Endothelial cell of umbilical vein (primary cell): ENCODE measurements at regions not wholly inside any gene's neighbourhood (a gene's known extent, or its start where the extent isn't known, plus 50 kb on each side); places are given as distances from the start of the nearest gene placed in this dataset.

ENCODE experiments used
- BruUV-seq: library from RNA; stranded (reverse); fragments of 400-500 nt; replicated peaks from 2 replicates; lab custom pipeline; 2021; lab: Mats Ljungman, UMichigan
- CTCF ChIA-PET: fragments of 300-600, 350-600 bp; sonication (Branson Sonifier 250); formaldehyde crosslinking; loops from one replicate; lab custom pipeline; 2021; ENCODE audit warnings: antibody characterized with exemption, inconsistent platforms; lab: Charles Lee
- POLR2A ChIA-PET: fragments of 300-600, 350-600 bp; sonication (Branson Sonifier 250); formaldehyde crosslinking; loops from one replicate; lab custom pipeline; 2021; ENCODE audit warnings: antibody characterized with exemption, inconsistent platforms; lab: Charles Lee
- DNase-seq: peaks from one replicate; pipeline ENCODE4 v3.0.0-alpha.2; 2011; ENCODE audit warnings: low read depth, low spot score
- FAIRE-seq: peaks from 2 replicates; lab custom pipeline; 2011; peaks lifted over from hg19 to GRCh38; lab: Jason Lieb, UNC
- H2AFZ ChIP-seq: 2 replicates; pipeline ENCODE4 v1.6.0; 2012; ENCODE audit warnings: low read depth, low read length, control low read depth, inconsistent platforms
- H3K27ac ChIP-seq: 2 replicates; pipeline ENCODE4 v1.5.1; 2011; ENCODE audit warnings: low read depth, mild to moderate bottlenecking, control low read depth, low read length, moderate library complexity; ENCODE audit not compliant: insufficient read depth
- H3K27me3 ChIP-seq, 2 experiments: 2 replicates each; pipeline versions ENCODE4 v1.6.0 to v1.6.1; 2011; ENCODE audit warnings: low read length in 2 of 2, mixed read lengths in 1 of 2; ENCODE audit not compliant: control insufficient read depth in 2 of 2, insufficient read depth in 2 of 2
- H3K36me3 ChIP-seq, 2 experiments: 2 replicates in 1 of 2; 3 replicates in 1 of 2; pipeline ENCODE4 v1.5.1; 2011; ENCODE audit warnings: low read length in 2 of 2, mild to moderate bottlenecking in 1 of 2, moderate library complexity in 1 of 2; ENCODE audit not compliant: control insufficient read depth in 2 of 2, insufficient read depth in 2 of 2; ENCODE audit errors: extremely low read depth in 1 of 2
- H3K4me1 ChIP-seq: 3 replicates; pipeline ENCODE4 v1.5.1; 2011; ENCODE audit warnings: mild to moderate bottlenecking, low read length; ENCODE audit not compliant: control insufficient read depth, insufficient read depth; ENCODE audit errors: extremely low read depth
- H3K4me2 ChIP-seq: 2 replicates; pipeline ENCODE4 v1.6.1; 2011; ENCODE audit warnings: low read length, control low read depth, mixed read lengths; ENCODE audit not compliant: insufficient read depth
- H3K4me3 ChIP-seq, 3 experiments: fragments of 200-600 bp in 1 of 3; sonication (generic), shearing (Covaris generic) in 1 of 3; replicated peaks in 1 of 3; 2 replicates each; pipeline ENCODE4 v1.5.1; 2011 to 2016; ENCODE audit warnings: control low read depth in 3 of 3, low read length in 3 of 3, mild to moderate bottlenecking in 2 of 3, inconsistent platforms in 1 of 3, low read depth in 1 of 3, moderate library complexity in 1 of 3; ENCODE audit not compliant: insufficient read depth in 1 of 3
- H3K79me2 ChIP-seq: 2 replicates; pipeline ENCODE4 v1.6.0; 2012; ENCODE audit warnings: low read length, inconsistent platforms; ENCODE audit not compliant: control insufficient read depth, insufficient read depth
- H3K9ac ChIP-seq: replicated peaks from 2 replicates; pipeline ENCODE3; 2011; ENCODE audit warnings: low read length, control low read depth; ENCODE audit not compliant: insufficient read depth; ENCODE audit errors: extremely low read depth
- H3K9me1 ChIP-seq: replicated peaks from 3 replicates; pipeline ENCODE4 v1.6.0; 2011; ENCODE audit warnings: mild to moderate bottlenecking, low read length; ENCODE audit not compliant: control insufficient read depth, insufficient read depth; ENCODE audit errors: extremely low read depth
- H3K9me3 ChIP-seq: replicated peaks from 2 replicates; pipeline ENCODE4 v1.5.1; 2012; ENCODE audit warnings: low read length, inconsistent platforms; ENCODE audit not compliant: control insufficient read depth, insufficient read depth
- H4K20me1 ChIP-seq: replicated peaks from 2 replicates; pipeline ENCODE3; 2011; ENCODE audit warnings: mild to moderate bottlenecking, low read length; ENCODE audit not compliant: control insufficient read depth, insufficient read depth; ENCODE audit errors: extremely low read depth
- EZH2 ChIP-seq: IDR thresholded peaks from 2 replicates; pipeline ENCODE4 v1.6.1; 2012; ENCODE audit warnings: borderline replicate concordance, low read depth, mild to moderate bottlenecking, moderate library complexity, low read length, inconsistent platforms; ENCODE audit not compliant: severe bottlenecking
- FOS ChIP-seq: IDR thresholded peaks from 2 replicates; pipeline ENCODE4 v1.6.1; 2011; ENCODE audit warnings: mild to moderate bottlenecking, low read length, moderate library complexity, borderline replicate concordance; ENCODE audit not compliant: insufficient read depth
- GATA2 ChIP-seq: IDR thresholded peaks from 2 replicates; pipeline ENCODE4 v1.7.0; 2011; ENCODE audit warnings: low read depth, mild to moderate bottlenecking, moderate library complexity, mixed read lengths, low read length; ENCODE audit not compliant: insufficient read length, insufficient read depth
- JUN ChIP-seq: IDR thresholded peaks from 2 replicates; pipeline ENCODE4 v1.6.1; 2011; ENCODE audit warnings: borderline replicate concordance, low read depth; ENCODE audit not compliant: insufficient read length, insufficient read depth
- MAX ChIP-seq: IDR thresholded peaks from 2 replicates; pipeline ENCODE4 v1.6.1; 2011; ENCODE audit not compliant: insufficient read depth, insufficient read length
- MYC ChIP-seq: IDR thresholded peaks from one replicate; pipeline ENCODE4 v1.6.1; 2011; ENCODE audit warnings: mild to moderate bottlenecking, low read depth, low read length
- POLR2A ChIP-seq: IDR thresholded peaks from 2 replicates; pipeline ENCODE4 v1.6.1; 2012; ENCODE audit warnings: low read depth, mild to moderate bottlenecking, control low read depth, low read length
- POLR2AphosphoS5 ChIP-seq: IDR thresholded peaks from 2 replicates; pipeline ENCODE4 v1.6.1; 2012; ENCODE audit warnings: low read depth, mild to moderate bottlenecking, control low read depth, low read length, moderate library complexity; ENCODE audit not compliant: insufficient read depth
- dilution Hi-C: fragments of 300-500 bp; cut with MboI; formaldehyde crosslinking; loops from one replicate; pipeline ENCODE4 v1.15.0; 2019; ENCODE audit warnings: low sequenced_read_pairs; ENCODE audit not compliant: extremely low pct_ligation_motif_present
- intact Hi-C: fragments of 100-400 bp; cut with micrococcal nuclease; formaldehyde crosslinking; loops from one replicate; pipeline ENCODE4 v1.10.0; 2022
- TF ChIP-seq, protein P1 (sequence below), 2 donors: IDR thresholded peaks; 1 replicate in 1 of 2; 2 replicates in 1 of 2; pipeline ENCODE4 v1.5.1; 2011; ENCODE audit warnings: low read length in 2 of 2, mild to moderate bottlenecking in 2 of 2, moderate library complexity in 2 of 2, control low read depth in 1 of 2, inconsistent platforms in 1 of 2, low read depth in 1 of 2; ENCODE audit not compliant: insufficient read depth in 1 of 2; ENCODE audit errors: extremely low read depth in 1 of 2

DNA sequence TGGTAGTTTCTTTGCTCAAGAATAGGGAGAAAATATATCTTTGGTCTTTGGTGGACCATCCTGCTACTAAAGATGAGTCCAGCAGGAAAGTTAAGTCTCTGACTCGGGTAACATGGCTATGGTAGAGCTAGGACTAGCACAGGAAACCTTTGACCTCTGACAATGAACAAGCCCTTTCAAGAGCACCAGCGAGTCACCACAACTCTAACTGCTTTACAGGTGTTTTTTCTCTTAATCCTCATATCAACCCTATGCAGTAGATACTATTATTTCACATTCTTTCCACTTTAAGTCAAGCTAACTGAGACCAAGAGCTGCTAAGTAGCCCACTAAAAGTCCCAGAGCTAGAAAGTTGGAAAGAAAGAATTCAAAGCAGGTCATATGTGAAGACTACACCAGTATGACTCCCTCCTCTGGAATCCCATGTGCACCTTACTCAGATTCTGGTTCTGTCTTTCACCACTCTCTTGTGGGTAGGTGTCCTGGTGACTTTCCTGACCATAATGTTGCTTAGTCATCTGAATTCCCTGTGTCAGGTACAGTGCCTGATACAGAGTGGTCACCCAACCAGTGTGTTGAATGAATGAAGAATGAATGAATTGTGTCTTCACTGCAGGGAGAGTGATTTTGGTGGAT lies 53.8 kb upstream of the ME3 start:
- no peaks in the 10 kb centered on the region for H3K27me3 ChIP-seq
- CTCF ChIA-PET: interaction anchor here (0.9 kb wide), 2 partner anchors 11 to 14 kb away, joined by 3 read pairs; no protein-coding TSS in a partner anchor
- TF ChIP-seq EZH2 (no peak), FOS (no peak), JUN (no peak), MYC (no peak), MAX (no peak), POLR2A (no peak), GATA2 (no peak), POLR2AphosphoS5 (no peak)
- TF ChIP-seq, protein P1, sequence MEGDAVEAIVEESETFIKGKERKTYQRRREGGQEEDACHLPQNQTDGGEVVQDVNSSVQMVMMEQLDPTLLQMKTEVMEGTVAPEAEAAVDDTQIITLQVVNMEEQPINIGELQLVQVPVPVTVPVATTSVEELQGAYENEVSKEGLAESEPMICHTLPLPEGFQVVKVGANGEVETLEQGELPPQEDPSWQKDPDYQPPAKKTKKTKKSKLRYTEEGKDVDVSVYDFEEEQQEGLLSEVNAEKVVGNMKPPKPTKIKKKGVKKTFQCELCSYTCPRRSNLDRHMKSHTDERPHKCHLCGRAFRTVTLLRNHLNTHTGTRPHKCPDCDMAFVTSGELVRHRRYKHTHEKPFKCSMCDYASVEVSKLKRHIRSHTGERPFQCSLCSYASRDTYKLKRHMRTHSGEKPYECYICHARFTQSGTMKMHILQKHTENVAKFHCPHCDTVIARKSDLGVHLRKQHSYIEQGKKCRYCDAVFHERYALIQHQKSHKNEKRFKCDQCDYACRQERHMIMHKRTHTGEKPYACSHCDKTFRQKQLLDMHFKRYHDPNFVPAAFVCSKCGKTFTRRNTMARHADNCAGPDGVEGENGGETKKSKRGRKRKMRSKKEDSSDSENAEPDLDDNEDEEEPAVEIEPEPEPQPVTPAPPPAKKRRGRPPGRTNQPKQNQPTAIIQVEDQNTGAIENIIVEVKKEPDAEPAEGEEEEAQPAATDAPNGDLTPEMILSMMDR (IDR thresholded peaks at IDR 0.05; ENCODE audit: extremely low read depth in 1 of 2, insufficient read depth in 1 of 2, low read depth in 1 of 2, low read length in 2 of 2): no peak
- intact Hi-C loops (no loop called here), dilution Hi-C loops (no loop called here)
- no TSS peak for BruUV-seq
- no peak overlapping the region for H3K4me3 ChIP-seq
- DNase-seq: no peak
- no peak for FAIRE-seq
- H3K27ac ChIP-seq: no peak overlapping the region
- no peaks in the 10 kb centered on the region for H3K4me1 ChIP-seq
- H4K20me1 ChIP-seq: no peaks in the 10 kb centered on the region
- H3K9me3 ChIP-seq: no peaks in the 10 kb centered on the region
- no peak overlapping the region for H3K9ac ChIP-seq
- no peak overlapping the region for H2AFZ ChIP-seq
- POLR2A ChIA-PET: no interaction called here
- no peaks in the 10 kb centered on the region for H3K79me2 ChIP-seq
- no peaks in the 10 kb centered on the region for H3K9me1 ChIP-seq
- no peaks in the 10 kb centered on the region for H3K36me3 ChIP-seq
- H3K4me2 ChIP-seq: no peak overlapping the region
